NB4 (cell line): ENCODE measurements at regions not wholly inside any gene's neighbourhood (a gene's known extent, or its start where the extent isn't known, plus 50 kb on each side); places are given as distances from the start of the nearest gene placed in this dataset.

Experiments
- CTCF ChIP-seq: IDR thresholded peaks from one replicate; pipeline ENCODE4 v1.5.1; 2012; ENCODE audit warnings: low read depth, low read length
- POLR2A ChIP-seq: IDR thresholded peaks from 2 replicates; pipeline ENCODE4 v1.6.1; 2011; ENCODE audit warnings: mild to moderate bottlenecking; ENCODE audit not compliant: insufficient read length; ENCODE audit errors: extremely low read depth

- TF ChIP-seq CTCF (no peak), POLR2A (no peak)
Observed at GRCh38 chr15:93415576-93415975, 326.6 kb upstream of the RGMA start.
